Stimulated activated CD4-positive, alpha-beta T cell treated with anti-CD3 and anti-CD28 coated beads, Interleukin-1b, Interleukin-23, amount 100 ng/mL, for 4 hours (primary cell): ENCODE measurements at regions not wholly inside any gene's neighbourhood (a gene's known extent, or its start where the extent isn't known, plus 50 kb on each side); places are given as distances from the start of the nearest gene placed in this dataset.
"Not testable (repeated sequence)": the region's sequence is repeated elsewhere in the genome, so short reads cannot be mapped to it uniquely, and the experiment has no call there.

Experiments used
- DNase-seq, 2 donors: peaks; one replicate each; pipeline ENCODE4 v3.0.0-alpha.2; 2020; ENCODE audit warnings: low read depth in 2 of 2

DNA sequence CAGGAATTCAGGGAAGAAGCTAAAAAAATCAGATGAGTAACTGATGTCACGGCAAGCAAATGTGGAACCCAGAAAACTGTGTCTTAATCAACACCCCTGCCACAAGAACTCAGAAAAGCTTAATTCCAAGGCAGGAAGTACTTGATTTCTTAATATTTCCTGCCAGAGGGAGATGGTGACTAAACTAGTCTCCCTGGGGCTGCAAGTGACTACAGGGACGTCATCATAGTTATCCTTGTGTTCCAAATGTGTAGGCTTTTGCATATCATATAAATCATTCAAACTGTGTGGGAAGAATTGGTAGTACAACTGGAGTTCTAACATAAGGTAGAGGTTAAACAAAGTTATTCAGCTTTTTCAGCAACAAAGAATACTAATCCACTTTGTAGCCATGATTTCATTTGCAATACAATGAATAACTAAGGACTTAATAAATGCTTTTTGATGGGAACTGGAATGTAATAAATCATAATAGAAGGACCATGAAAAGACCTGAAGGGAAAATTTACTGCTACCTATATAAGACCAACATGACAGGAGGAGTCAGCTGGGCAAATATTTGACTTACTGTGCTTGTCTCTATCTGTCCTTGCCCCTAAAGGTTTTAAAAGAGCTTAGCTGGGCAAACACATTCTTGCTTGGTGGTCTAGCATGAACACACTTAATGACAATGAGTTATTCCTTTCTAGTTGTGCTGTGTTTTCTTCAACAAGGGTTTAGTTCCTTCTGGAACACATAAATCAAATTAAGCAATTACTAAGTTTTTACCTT is 76.0 kb upstream of the NECTIN3 start:
- no peak for DNase-seq

DNA sequence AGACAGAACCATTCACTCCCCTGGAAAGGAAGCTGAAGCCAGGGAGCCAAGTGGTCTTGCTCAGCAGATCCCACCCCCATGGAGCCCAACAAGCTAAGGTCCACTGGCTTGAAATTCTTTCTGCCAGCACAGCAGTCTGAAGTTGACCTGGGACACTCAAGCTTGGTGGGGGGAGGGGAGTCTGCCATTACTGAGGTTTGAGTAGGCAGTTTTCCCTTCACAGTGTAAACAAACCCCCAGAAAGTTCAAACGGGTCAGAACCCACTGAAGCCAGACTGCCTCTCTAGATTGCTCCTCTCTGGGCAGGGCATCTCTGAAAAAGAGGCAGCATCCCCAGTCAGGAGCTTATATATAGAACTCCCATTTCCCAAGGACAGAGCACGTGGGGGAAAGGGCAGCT is 72.8 kb upstream of the NECTIN3 start:
- not testable (repeated sequence) for DNase-seq

DNA sequence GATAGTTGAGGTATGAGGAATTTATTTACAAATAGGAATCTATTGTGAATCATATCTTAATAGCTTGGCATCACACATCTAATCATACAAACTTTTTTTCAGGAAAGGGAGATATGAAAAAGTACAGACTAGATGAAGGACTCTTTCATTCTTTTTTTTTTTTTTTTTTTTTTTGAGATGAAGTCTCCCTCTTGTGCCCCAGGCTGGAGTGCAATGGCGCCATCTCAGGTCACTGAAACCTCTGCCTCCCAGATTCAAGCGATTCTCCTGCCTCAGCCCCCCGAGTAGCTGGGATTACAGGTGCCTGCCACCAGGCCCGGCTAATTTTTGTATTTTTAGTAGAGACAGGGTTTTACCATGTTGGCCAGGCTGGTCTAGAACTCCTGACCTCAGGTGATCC is 65.1 kb upstream of the NECTIN3 start:
- DNase-seq: not testable (repeated sequence)

DNA sequence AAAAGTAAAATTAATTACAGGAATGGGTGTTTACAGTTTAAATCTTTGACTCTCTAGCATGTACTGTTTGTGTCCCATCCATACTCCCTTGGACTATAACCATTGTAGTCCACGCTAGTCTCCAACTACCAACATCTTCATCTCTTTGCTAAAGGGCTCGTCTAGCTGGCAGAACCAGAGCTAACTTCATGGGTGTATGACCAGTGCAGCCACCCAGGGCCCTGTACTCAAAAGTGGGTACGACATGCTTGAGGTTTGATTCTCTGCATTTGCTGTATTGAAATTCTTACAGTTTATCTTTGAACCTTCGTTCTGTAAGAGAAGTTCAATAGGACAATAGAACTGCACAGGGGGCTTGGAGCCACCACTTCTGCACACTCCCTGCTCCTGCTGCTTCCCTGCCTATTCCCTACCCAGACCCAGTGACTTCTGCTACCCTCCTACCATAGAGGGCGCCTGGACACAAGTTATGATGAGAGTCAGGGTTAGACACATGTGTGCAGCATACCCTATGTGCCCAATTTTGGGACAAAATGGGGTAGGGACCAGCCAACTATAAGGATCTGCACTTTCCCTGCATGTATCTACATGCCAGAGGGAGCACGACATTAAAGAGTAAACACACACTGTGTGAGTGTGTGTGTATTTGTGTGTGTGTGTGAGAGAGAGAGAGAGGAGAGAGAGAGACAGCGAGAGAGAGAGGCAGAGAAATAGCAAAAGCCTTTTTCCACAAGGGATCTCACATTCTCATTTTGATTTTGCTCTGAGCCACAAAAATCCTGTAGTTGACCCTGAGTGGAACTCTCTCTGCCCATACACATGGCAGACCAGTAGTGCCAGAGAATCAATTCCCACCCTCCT is 59.0 kb upstream of the NECTIN3 start:
- DNase-seq: no peak
